Ovary (tissue), 7 donors: ENCODE measurements at regions not wholly inside any gene's neighbourhood (a gene's known extent, or its start where the extent isn't known, plus 50 kb on each side); places are given as distances from the start of the nearest gene placed in this dataset.
"Not testable (repeated sequence)": the region's sequence is repeated elsewhere in the genome, so short reads cannot be mapped to it uniquely, and the experiment has no call there.

Source experiments
- DNase-seq, 5 donors: peaks; one replicate each; pipeline ENCODE4 v3.0.0-alpha.2; 2019 to 2020
- H3K27ac ChIP-seq, 2 donors: fragments of 200-600 bp; one replicate each; pipeline versions ENCODE4 v1.5.1 to v1.8.0; 2019 to 2022
- H3K27me3 ChIP-seq: fragments of 200-600 bp; one replicate; pipeline ENCODE4 v1.8.0; 2022
- H3K36me3 ChIP-seq: fragments of 200-600 bp; sonication (generic); one replicate; pipeline ENCODE4 v1.5.1; 2019
- H3K4me1 ChIP-seq: one replicate; pipeline ENCODE4 v1.8.1; 2013; ENCODE audit warnings: mild to moderate bottlenecking, moderate library complexity; ENCODE audit not compliant: insufficient read depth
- H3K4me3 ChIP-seq: fragments of 200-600 bp; sonication (generic); one replicate; pipeline ENCODE4 v1.5.1; 2017
- H3K9me3 ChIP-seq, 2 donors: fragments of 200-600 bp in 1 of 2; sonication (generic) in 1 of 2; one replicate each; pipeline versions ENCODE4 v1.5.1 to v1.8.1; 2013 to 2019; ENCODE audit warnings: mild to moderate bottlenecking in 1 of 2, moderate library complexity in 1 of 2
- CTCF ChIP-seq, 3 donors: fragments of 450-650 bp in 2 of 3; fragments of 200-600 bp in 1 of 3; IDR thresholded peaks; one replicate each; pipeline versions ENCODE4 v1.5.1 to v1.8.0; 2016 to 2022; ENCODE audit warnings: antibody characterized with exemption in 3 of 3, mild to moderate bottlenecking in 1 of 3
- EP300 ChIP-seq: sonication (generic); formaldehyde crosslinking; IDR thresholded peaks from one replicate; pipeline ENCODE4 v1.6.1; 2017; ENCODE audit warnings: antibody characterized with exemption
- POLR2A ChIP-seq: fragments of 450-650 bp; IDR thresholded peaks from one replicate; pipeline ENCODE4 v1.6.1; 2017; ENCODE audit warnings: antibody characterized with exemption, mild to moderate bottlenecking, moderate library complexity
- WGBS, 3 donors: extraction: QIAGEN DNeasy Blood & Tissue Kit in 1 of 3; methylation state at CpG; one replicate each; pipeline versions ENCODE4 v1.1.5 to v1.1.7; 2013 to 2017; 5-methylcytosine and 5-hydroxymethylcytosine counted together
- intact Hi-C, 4 donors: fragments of 100-400 bp; cut with DNase I; formaldehyde crosslinking; loops; one replicate each; pipeline versions ENCODE4 v1.11.0 to v1.15.1; 2022 to 2023
- donor health status: DM: no; HTN: no; CAD: no; lungs with moderate emphysema.
- donor health status: DM: no; HTN: no; CAD: no.
- donor health status: Bipolar disorder and iron deficiency.
- donor health status: DM: no; HTN: no; CAD: no.
- donor health status: DM: yes; HTN: yes; CAD: no.

- Histone ChIP-seq H3K4me1 (no peaks in the 10 kb centered on the region), H3K9me3 (no peaks in the 10 kb centered on the region), H3K36me3 (no peaks in the 10 kb centered on the region), H3K4me3 (no peak overlapping the region), H3K27me3 (no peaks in the 10 kb centered on the region), H3K27ac (no peak overlapping the region)
- no peak for DNase-seq
- WGBS, 3 donors, result 46 to 73% (median 62%) methylated on average over 1 of the region's 1 CpG
- TF ChIP-seq CTCF (IDR thresholded peaks at IDR 0.05) (no peak), EP300 (no peak), POLR2A (no peak)
- intact Hi-C loops, result no loop called here
Measured at GRCh38 chrX:77114501-77114900, 332.7 kb upstream of the FGF16 start.

GRCh38 chrX:77118686-77119085 is 328.5 kb upstream of the FGF16 start:
- Histone ChIP-seq H3K27me3 (no peaks in the 10 kb centered on the region), H3K4me1 (no peaks in the 10 kb centered on the region), H3K36me3 (no peaks in the 10 kb centered on the region), H3K9me3 (no peaks in the 10 kb centered on the region), H3K27ac (no peak overlapping the region), H3K4me3 (no peak overlapping the region)
- intact Hi-C loops, result no loop called here
- DNase-seq, result no peak
- no peak for TF ChIP-seq EP300
- WGBS, 3 donors, result 51 to 54% (median 52%) methylated on average over 2 of the region's 2 CpGs

GRCh38 chrX:77119706-77120105 is 327.5 kb upstream of the FGF16 start:
- intact Hi-C loops, result no loop called here
- Histone ChIP-seq H3K27ac (no peak overlapping the region), H3K9me3 (no peaks in the 10 kb centered on the region), H3K27me3 (no peaks in the 10 kb centered on the region), H3K4me1 (no peaks in the 10 kb centered on the region), H3K4me3 (no peak overlapping the region), H3K36me3 (no peaks in the 10 kb centered on the region)
- DNase-seq, result no peak
- 51 to 74% (median 55%) methylated on average over 1 of the region's 1 CpG for WGBS, 3 donors
- TF ChIP-seq POLR2A (no peak), CTCF (IDR thresholded peaks at IDR 0.05) (no peak), EP300 (no peak)

- H3K36me3 ChIP-seq, H3K9me3 ChIP-seq, H3K4me3 ChIP-seq, H3K4me1 ChIP-seq, DNase-seq, H3K27me3 ChIP-seq, intact Hi-C loops, H3K27ac ChIP-seq: not testable (repeated sequence)
- WGBS, 3 donors, result 85 to 94% (median 86%) methylated on average over 4 to 5 of the region's 5 CpGs
Measured at GRCh38 chrX:77123917-77124316, 323.3 kb upstream of the FGF16 start.

- H3K27ac ChIP-seq, H3K36me3 ChIP-seq, intact Hi-C loops, H3K27me3 ChIP-seq, H3K4me1 ChIP-seq, H3K9me3 ChIP-seq, H3K4me3 ChIP-seq, DNase-seq: not testable (repeated sequence)
- WGBS, 3 donors, result 30 to 32% (median 30%) methylated on average over 2 of the region's 2 CpGs
Measured at GRCh38 chrX:77127571-77127970, 319.6 kb upstream of the FGF16 start.

GRCh38 chrX:77143907-77144306 is 303.3 kb upstream of the FGF16 start:
- Histone ChIP-seq H3K27me3 (no peaks in the 10 kb centered on the region), H3K4me1 (no peaks in the 10 kb centered on the region), H3K36me3 (no peaks in the 10 kb centered on the region), H3K9me3 (no peaks in the 10 kb centered on the region), H3K4me3 (no peak overlapping the region), H3K27ac (no peak overlapping the region)
- WGBS, 3 donors, result 73 to 84% (median 75%) methylated on average over 7 of the region's 7 CpGs
- intact Hi-C loops, result no loop called here
- TF ChIP-seq POLR2A (no peak), CTCF (IDR thresholded peaks at IDR 0.05) (no peak), EP300 (no peak)
- no peak for DNase-seq
